Activated CD8-positive, alpha-beta T cell treated with anti-CD3 and anti-CD28 coated beads for 36 hours (primary cell): ENCODE measurements at regions not wholly inside any gene's neighbourhood (a gene's known extent, or its start where the extent isn't known, plus 50 kb on each side); places are given as distances from the start of the nearest gene placed in this dataset.

Experiments used
- ATAC-seq: fragments of 200-7000 bp; cut with Tn5 transposase; one replicate; pipeline ENCODE4 v1.10.0; 2021; ENCODE audit warnings: mild to moderate bottlenecking, moderate library complexity
- CTCF ChIA-PET: fragments of 350-600 bp; sonication (Branson Sonifier 250); formaldehyde crosslinking; loops from one replicate; lab custom pipeline; 2021; ENCODE audit warnings: antibody characterized with exemption; lab: Charles Lee
- POLR2A ChIA-PET: fragments of 350-600 bp; sonication (Branson Sonifier 250); formaldehyde crosslinking; loops from one replicate; lab custom pipeline; 2021; ENCODE audit warnings: antibody characterized with exemption; lab: Charles Lee
- DNase-seq: peaks from one replicate; pipeline ENCODE4 v3.0.0-alpha.2; 2020
- H3K27ac Mint-ChIP-seq: one replicate; pipeline ENCODE4 v1.8.0; 2021; ENCODE audit warnings: mild to moderate bottlenecking, mixed read lengths
- H3K27me3 Mint-ChIP-seq: one replicate; pipeline ENCODE4 v1.8.0; 2021; ENCODE audit warnings: mixed read lengths
- H3K36me3 Mint-ChIP-seq: one replicate; pipeline ENCODE4 v1.8.0; 2021; ENCODE audit warnings: low read depth, mixed read lengths
- H3K4me1 Mint-ChIP-seq: one replicate; pipeline ENCODE4 v1.8.0; 2021; ENCODE audit warnings: low read depth, mixed read lengths
- H3K4me3 Mint-ChIP-seq: one replicate; pipeline ENCODE4 v1.8.0; 2021; ENCODE audit warnings: mild to moderate bottlenecking, moderate library complexity, mixed read lengths
- H3K9me3 Mint-ChIP-seq: one replicate; pipeline ENCODE4 v1.8.0; 2021; ENCODE audit warnings: mixed read lengths
- intact Hi-C: fragments of 100-400 bp; cut with micrococcal nuclease; formaldehyde crosslinking; loops from one replicate; pipeline ENCODE4 v1.10.0; 2022
- TF ChIP-seq, protein P1 (sequence below): fragments of 200-600 bp; IDR thresholded peaks from one replicate; pipeline ENCODE4 v1.8.0; 2022; ENCODE audit warnings: antibody characterized with exemption, mild to moderate bottlenecking

DNA sequence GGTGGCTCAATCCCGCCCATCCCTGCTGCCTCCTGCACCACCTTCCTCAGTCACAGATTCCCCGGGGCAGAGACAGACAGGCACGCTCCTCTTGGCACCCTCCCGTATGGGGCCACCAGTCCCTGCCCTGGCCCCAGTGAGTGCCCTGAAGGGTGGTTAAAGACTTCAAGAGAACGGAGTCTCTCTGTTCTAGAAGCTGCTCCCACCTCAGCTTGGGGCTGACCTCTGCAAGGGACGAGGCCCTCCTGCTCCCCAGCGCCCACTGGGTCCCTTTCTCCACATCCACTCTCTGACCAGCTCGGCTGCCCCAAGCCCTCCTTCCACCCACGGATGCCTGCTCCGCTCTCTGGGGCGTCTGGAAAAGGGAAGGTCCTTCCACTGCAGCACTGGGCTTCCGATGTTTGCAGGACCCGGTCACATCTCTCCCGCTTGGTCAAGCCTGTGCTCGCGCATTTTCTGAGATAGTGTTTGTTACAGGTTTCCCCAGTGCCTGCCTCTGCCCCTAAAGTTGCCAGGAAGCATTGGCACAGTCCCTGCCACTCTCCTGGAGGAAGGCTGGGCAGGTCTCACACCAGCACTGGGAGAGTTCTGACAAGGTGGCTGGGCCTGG lies 1487.9 kb downstream of the TBC1D22A start:
- Mint-ChIP-seq H3K4me3 (no peak overlapping the region), H3K9me3 (no peaks in the 10 kb centered on the region), H3K36me3 (no peaks in the 10 kb centered on the region), H3K27ac (no peak overlapping the region), H3K4me1 (peaks cover 2% of the 10 kb centered on the region), H3K27me3 (peaks cover 18% of the 10 kb centered on the region)
- ChIA-PET CTCF (no interaction called here), POLR2A (no interaction called here)
- intact Hi-C loops: no loop called here
- TF ChIP-seq, protein P1, sequence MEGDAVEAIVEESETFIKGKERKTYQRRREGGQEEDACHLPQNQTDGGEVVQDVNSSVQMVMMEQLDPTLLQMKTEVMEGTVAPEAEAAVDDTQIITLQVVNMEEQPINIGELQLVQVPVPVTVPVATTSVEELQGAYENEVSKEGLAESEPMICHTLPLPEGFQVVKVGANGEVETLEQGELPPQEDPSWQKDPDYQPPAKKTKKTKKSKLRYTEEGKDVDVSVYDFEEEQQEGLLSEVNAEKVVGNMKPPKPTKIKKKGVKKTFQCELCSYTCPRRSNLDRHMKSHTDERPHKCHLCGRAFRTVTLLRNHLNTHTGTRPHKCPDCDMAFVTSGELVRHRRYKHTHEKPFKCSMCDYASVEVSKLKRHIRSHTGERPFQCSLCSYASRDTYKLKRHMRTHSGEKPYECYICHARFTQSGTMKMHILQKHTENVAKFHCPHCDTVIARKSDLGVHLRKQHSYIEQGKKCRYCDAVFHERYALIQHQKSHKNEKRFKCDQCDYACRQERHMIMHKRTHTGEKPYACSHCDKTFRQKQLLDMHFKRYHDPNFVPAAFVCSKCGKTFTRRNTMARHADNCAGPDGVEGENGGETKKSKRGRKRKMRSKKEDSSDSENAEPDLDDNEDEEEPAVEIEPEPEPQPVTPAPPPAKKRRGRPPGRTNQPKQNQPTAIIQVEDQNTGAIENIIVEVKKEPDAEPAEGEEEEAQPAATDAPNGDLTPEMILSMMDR: no peak
- ATAC-seq: no peak
- no peak for DNase-seq

DNA sequence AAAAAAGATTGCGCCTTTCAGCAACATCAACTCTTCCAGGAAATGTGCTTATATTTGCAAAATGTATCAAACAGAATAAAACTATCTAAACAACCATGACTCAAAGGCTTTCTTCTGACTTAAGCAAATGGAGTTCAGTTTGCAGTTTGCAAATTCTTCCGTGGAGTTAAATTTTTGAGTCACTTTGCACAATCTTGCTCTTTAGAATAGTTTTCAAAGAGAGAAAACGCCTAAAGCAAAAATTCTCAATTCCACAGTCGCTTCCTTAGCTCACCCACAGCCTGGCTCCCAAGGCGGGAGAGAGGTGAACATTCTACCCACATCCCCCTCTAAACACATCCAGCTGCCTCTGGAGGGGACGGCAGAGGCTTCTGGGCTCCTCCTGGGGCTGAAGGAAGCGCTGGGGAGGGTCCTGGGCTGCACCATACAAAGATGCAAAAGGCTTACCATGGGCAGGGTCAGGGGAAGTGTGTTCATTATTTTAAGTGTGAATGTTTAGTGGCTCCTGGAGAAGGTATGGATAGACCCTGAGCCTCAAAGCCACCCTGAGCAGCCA lies 1487.3 kb downstream of the TBC1D22A start:
- intact Hi-C loops: no loop called here
- peaks cover 8% of the 10 kb centered on the region for H3K4me1 Mint-ChIP-seq
- H3K4me3 Mint-ChIP-seq: no peak overlapping the region
- ChIA-PET CTCF (no interaction called here), POLR2A (no interaction called here)
- H3K9me3 Mint-ChIP-seq: no peaks in the 10 kb centered on the region
- TF ChIP-seq, protein P1: no peak
- no peak for ATAC-seq
- no peak for DNase-seq
- no peak overlapping the region for H3K27ac Mint-ChIP-seq
- H3K27me3 Mint-ChIP-seq: peaks cover 17% of the 10 kb centered on the region
- H3K36me3 Mint-ChIP-seq: no peaks in the 10 kb centered on the region

DNA sequence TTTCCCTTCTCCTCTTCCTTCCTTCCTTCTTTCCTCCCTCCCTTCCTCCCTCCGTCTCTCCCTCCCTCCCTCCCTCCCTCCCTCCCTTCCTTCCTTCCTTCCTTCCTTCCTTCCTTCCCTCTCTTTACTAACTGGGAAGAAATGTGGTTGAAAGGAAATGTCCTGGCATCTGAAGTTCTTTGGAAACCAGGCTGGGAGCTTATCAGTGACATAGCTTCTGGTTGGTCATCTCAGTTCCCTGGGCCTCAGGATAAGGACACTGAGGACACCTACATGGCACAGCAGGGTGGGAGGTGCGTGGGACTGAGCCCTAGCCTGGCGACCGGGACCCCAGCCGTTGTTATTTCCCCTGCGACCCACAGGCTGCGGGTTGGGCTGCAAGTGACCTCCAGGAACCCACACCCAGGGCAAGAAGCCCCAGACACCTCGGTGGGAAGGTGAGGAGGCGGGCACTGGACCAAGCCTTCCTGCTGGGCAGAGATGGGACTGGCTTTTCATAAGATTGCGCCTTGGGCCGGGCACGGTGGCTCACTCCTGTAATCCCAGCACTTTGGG lies 1486.5 kb downstream of the TBC1D22A start:
- Mint-ChIP-seq H3K27me3 (peaks cover 17% of the 10 kb centered on the region), H3K27ac (no peak overlapping the region), H3K36me3 (no peaks in the 10 kb centered on the region), H3K4me1 (peaks cover 8% of the 10 kb centered on the region), H3K9me3 (no peaks in the 10 kb centered on the region), H3K4me3 (no peak overlapping the region)
- DNase-seq (no peak), ATAC-seq (no peak)
- intact Hi-C loops: no loop called here
- ChIA-PET POLR2A (no interaction called here), CTCF (no interaction called here)
- TF ChIP-seq, protein P1: no peak

DNA sequence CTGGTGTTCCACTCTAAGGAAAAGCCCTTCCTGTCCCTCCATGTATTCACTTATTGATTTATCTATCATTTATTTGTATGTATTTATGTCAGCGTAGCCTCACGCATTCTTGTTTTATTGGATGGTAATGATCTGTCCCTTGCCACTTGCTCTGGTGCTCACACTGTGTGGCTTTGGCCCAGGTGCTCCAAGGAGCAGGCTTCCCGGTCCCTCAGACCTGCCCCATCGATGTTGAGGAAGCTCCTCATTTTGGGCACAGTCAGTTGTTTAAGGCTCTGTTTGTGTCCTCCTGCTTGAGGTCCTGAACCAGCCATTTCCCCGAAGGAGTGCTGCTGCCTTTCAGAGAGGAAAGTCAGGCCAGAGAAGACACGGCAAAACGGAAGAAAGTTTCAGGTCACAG lies 1485.4 kb downstream of the TBC1D22A start:
- intact Hi-C loops: no loop called here
- ChIA-PET CTCF (no interaction called here), POLR2A (no interaction called here)
- no peaks in the 10 kb centered on the region for H3K9me3 Mint-ChIP-seq
- H3K36me3 Mint-ChIP-seq: no peaks in the 10 kb centered on the region
- TF ChIP-seq, protein P1: no peak
- ATAC-seq (no peak), DNase-seq (no peak)
- H3K27ac Mint-ChIP-seq: no peak overlapping the region
- H3K27me3 Mint-ChIP-seq: peaks cover 17% of the 10 kb centered on the region
- no peak overlapping the region for H3K4me3 Mint-ChIP-seq
- peaks cover 8% of the 10 kb centered on the region for H3K4me1 Mint-ChIP-seq

DNA sequence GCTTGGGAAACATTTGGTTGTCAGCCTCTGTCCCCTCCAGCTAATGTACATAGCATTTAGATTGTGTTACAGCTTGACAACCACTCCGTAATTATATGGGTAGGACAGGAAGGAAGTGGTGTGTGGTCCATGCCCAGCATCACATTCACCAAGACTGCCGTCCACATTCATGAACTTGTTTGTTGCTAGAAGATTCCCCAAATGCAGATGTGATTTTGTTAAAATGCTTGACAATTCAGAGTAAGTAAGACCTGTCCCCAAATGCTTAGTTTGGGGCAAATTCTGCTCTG lies 1482.7 kb downstream of the TBC1D22A start:
- Mint-ChIP-seq H3K9me3 (no peaks in the 10 kb centered on the region), H3K4me3 (no peak overlapping the region), H3K27me3 (peaks cover 7% of the 10 kb centered on the region), H3K27ac (no peak overlapping the region), H3K36me3 (no peaks in the 10 kb centered on the region), H3K4me1 (peaks cover 12% of the 10 kb centered on the region)
- ChIA-PET POLR2A (no interaction called here), CTCF (no interaction called here)
- TF ChIP-seq, protein P1: no peak
- intact Hi-C loops: no loop called here
- ATAC-seq: no peak
- no peak for DNase-seq
